B cell (primary cell): ENCODE measurements at regions not wholly inside any gene's neighbourhood (a gene's known extent, or its start where the extent isn't known, plus 50 kb on each side); places are given as distances from the start of the nearest gene placed in this dataset.

ENCODE experiments used
- ATAC-seq: fragments of 200-7000 bp; cut with Tn5 transposase; one replicate; pipeline ENCODE4 v1.10.0; 2021; ENCODE audit warnings: low read depth, mild to moderate bottlenecking, moderate number of reproducible peaks, moderate library complexity
- CTCF ChIA-PET: fragments of 350-600 bp; sonication (Branson Sonifier 250); formaldehyde crosslinking; loops from one replicate; lab custom pipeline; 2021; ENCODE audit warnings: antibody characterized with exemption, inconsistent platforms; lab: Charles Lee
- POLR2A ChIA-PET: fragments of 350-600 bp; sonication (Branson Sonifier 250); formaldehyde crosslinking; loops from one replicate; lab custom pipeline; 2021; ENCODE audit warnings: antibody characterized with exemption; lab: Charles Lee
- DNase-seq: peaks from one replicate; pipeline ENCODE4 v3.0.0; 2013
- H2AFZ ChIP-seq: 2 replicates; pipeline ENCODE4 v1.6.1; 2012; ENCODE audit warnings: mild to moderate bottlenecking, low read depth, low read length; ENCODE audit not compliant: insufficient read depth, poor library complexity, severe bottlenecking
- H3K27ac ChIP-seq, 2 donors: 1 replicate in 1 of 2; 2 replicates in 1 of 2; pipeline ENCODE4 v1.5.1; 2012 to 2013; ENCODE audit warnings: low read length in 2 of 2, mild to moderate bottlenecking in 2 of 2, moderate library complexity in 1 of 2
- H3K27me3 ChIP-seq, 4 experiments: fragments of 200-600 bp in 1 of 4; sonication (generic) in 1 of 4; replicated peaks in 1 of 4; 1 replicate in 2 of 4; 2 replicates in 2 of 4; pipeline versions ENCODE4 v1.6.1 to v1.7.0; 2013 to 2016; ENCODE audit warnings: low read length in 3 of 4, mild to moderate bottlenecking in 2 of 4, mixed read lengths in 1 of 4, moderate library complexity in 1 of 4; ENCODE audit not compliant: insufficient read depth in 4 of 4, control insufficient read depth in 3 of 4; ENCODE audit errors: control extremely low read depth in 1 of 4
- H3K36me3 ChIP-seq, 2 experiments: replicated peaks in 1 of 2; 1 replicate in 1 of 2; 2 replicates in 1 of 2; pipeline versions ENCODE4 v1.6.1 to v1.7.1; 2013; ENCODE audit warnings: low read length in 1 of 2; ENCODE audit not compliant: insufficient read depth in 2 of 2, control insufficient read depth in 1 of 2; ENCODE audit errors: control extremely low read depth in 1 of 2, extremely low read depth in 1 of 2
- H3K4me1 ChIP-seq, 2 donors: fragments of 200-600 bp in 1 of 2; sonication (generic) in 1 of 2; 1 replicate in 1 of 2; 2 replicates in 1 of 2; pipeline versions ENCODE4 v1.5.1 to v1.6.1; 2013 to 2017; ENCODE audit warnings: low read length in 2 of 2; ENCODE audit not compliant: control insufficient read depth in 2 of 2, insufficient read depth in 2 of 2
- H3K4me2 ChIP-seq: replicated peaks from 2 replicates; pipeline ENCODE3; 2012; ENCODE audit warnings: mild to moderate bottlenecking, low read depth, low read length; ENCODE audit not compliant: poor library complexity, severe bottlenecking
- H3K4me3 ChIP-seq, 5 experiments: fragments of 200-600 bp in 1 of 5; sonication (generic) in 1 of 5; 1 replicate in 3 of 5; 2 replicates in 2 of 5; pipeline versions ENCODE4 v1.5.1 to v1.7.0; 2011 to 2016; ENCODE audit warnings: low read length in 4 of 5, mild to moderate bottlenecking in 4 of 5, low read depth in 2 of 5, control low read depth in 1 of 5, moderate library complexity in 1 of 5; ENCODE audit not compliant: insufficient read depth in 1 of 5; ENCODE audit errors: control extremely low read depth in 1 of 5, extremely low read depth in 1 of 5
- H3K79me2 ChIP-seq: fragments of 200-600 bp; sonication (generic); one replicate; pipeline ENCODE4 v1.6.0; 2016; ENCODE audit warnings: low read length; ENCODE audit not compliant: control insufficient read depth, insufficient read depth
- H3K9ac ChIP-seq: fragments of 200-600 bp; sonication (generic); 2 replicates; pipeline ENCODE4 v1.6.1; 2017; ENCODE audit warnings: mild to moderate bottlenecking, low read length, moderate library complexity
- H3K9me3 ChIP-seq, 3 donors: one replicate each; pipeline versions ENCODE4 v1.6.1 to v1.7.1; 2013; ENCODE audit warnings: low read length in 2 of 3; ENCODE audit not compliant: control insufficient read depth in 2 of 3, insufficient read depth in 1 of 3; ENCODE audit errors: control extremely low read depth in 1 of 3
- H4K20me1 ChIP-seq: 2 replicates; pipeline ENCODE4 v1.6.0; 2012; ENCODE audit warnings: mild to moderate bottlenecking, low read length; ENCODE audit not compliant: insufficient read depth, control insufficient read depth, poor library complexity, severe bottlenecking
- H3K27ac Mint-ChIP-seq: one replicate; pipeline ENCODE4 v1.8.0; 2021; ENCODE audit warnings: mixed read lengths
- H3K27me3 Mint-ChIP-seq: one replicate; pipeline ENCODE4 v1.8.0; 2021; ENCODE audit warnings: mixed read lengths
- H3K4me1 Mint-ChIP-seq: one replicate; pipeline ENCODE4 v1.8.0; 2021; ENCODE audit warnings: mixed read lengths
- H3K4me3 Mint-ChIP-seq: one replicate; pipeline ENCODE4 v1.8.0; 2021; ENCODE audit warnings: mixed read lengths
- H3K9me3 Mint-ChIP-seq: one replicate; pipeline ENCODE4 v1.8.0; 2022; ENCODE audit warnings: mixed read lengths; ENCODE audit not compliant: insufficient read depth
- EZH2 ChIP-seq: IDR thresholded peaks from 2 replicates; pipeline ENCODE4 v1.6.1; 2012; ENCODE audit warnings: borderline replicate concordance, low read depth, mild to moderate bottlenecking, moderate library complexity, low read length; ENCODE audit not compliant: insufficient read depth, poor library complexity, severe bottlenecking
- WGBS: methylation state at CpG from one replicate; pipeline ENCODE4 v1.1.5; 2013; ENCODE audit warnings: missing lambda C conversion rate; ENCODE audit not compliant: insufficient coverage; 5-methylcytosine and 5-hydroxymethylcytosine counted together
- intact Hi-C: fragments of 100-400 bp; cut with micrococcal nuclease; formaldehyde crosslinking; loops from one replicate; pipeline ENCODE4 v1.10.0; 2022
- TF ChIP-seq, protein P1 (sequence below): fragments of 200-600 bp; IDR thresholded peaks from one replicate; pipeline ENCODE4 v1.8.0; 2022; ENCODE audit warnings: antibody characterized with exemption, mild to moderate bottlenecking

GRCh38 chr7:69435711-69436110 lies 162.6 kb upstream of the AUTS2 start:
- no peak for ATAC-seq
- WGBS = 96% methylated on average over 3 of the region's 5 CpGs
- POLR2A ChIA-PET = no interaction called here

DNA sequence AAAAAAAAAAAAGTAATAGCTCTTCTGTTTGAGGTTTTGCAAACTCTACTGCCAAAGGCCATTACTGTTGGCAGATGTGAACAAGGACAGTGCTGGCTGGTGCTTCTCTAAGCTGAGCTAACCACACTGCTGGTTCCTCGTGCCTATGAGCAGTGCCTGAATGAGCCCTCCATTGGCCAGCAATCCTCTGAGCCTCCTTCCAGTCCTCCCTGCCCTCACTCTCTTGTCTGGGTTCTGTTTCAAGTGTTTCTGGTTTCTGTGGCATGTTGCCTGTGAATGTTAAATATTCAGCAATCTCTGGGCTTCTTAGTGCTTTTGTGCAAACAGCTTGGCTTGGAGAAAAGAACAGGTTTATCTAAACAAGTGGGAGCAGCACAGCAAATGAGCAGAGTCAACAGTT lies 161.3 kb upstream of the AUTS2 start:
- Histone ChIP-seq H3K27ac (no peak overlapping the region), H3K79me2 (no peaks in the 10 kb centered on the region), H3K9me3 (peaks cover 1 to 32% (median 19%) of the 10 kb centered on the region in 3 donors), H3K4me3 (no peak overlapping the region), H4K20me1 (no peaks in the 10 kb centered on the region), H3K36me3 (no peaks in the 10 kb centered on the region), H3K4me1 (peaks cover 7 to 13% of the 10 kb centered on the region in 2 donors), H3K4me2 (no peak overlapping the region), H3K27me3 (peaks cover 0 to 11% (median 0%) of the 10 kb centered on the region in 4 experiments), H2AFZ (no peak overlapping the region), H3K9ac (no peak overlapping the region)
- no peak for ATAC-seq
- peaks cover 11% of the 10 kb centered on the region for H3K27me3 Mint-ChIP-seq
- H3K27ac Mint-ChIP-seq = no peak overlapping the region
- peaks cover 5% of the 10 kb centered on the region for H3K9me3 Mint-ChIP-seq
- H3K4me3 Mint-ChIP-seq = no peak overlapping the region
- 71% methylated on average over 1 of the region's 1 CpG for WGBS
- CTCF ChIA-PET = no interaction called here
- POLR2A ChIA-PET = no interaction called here
- TF ChIP-seq EZH2 = no peak
- TF ChIP-seq, protein P1, sequence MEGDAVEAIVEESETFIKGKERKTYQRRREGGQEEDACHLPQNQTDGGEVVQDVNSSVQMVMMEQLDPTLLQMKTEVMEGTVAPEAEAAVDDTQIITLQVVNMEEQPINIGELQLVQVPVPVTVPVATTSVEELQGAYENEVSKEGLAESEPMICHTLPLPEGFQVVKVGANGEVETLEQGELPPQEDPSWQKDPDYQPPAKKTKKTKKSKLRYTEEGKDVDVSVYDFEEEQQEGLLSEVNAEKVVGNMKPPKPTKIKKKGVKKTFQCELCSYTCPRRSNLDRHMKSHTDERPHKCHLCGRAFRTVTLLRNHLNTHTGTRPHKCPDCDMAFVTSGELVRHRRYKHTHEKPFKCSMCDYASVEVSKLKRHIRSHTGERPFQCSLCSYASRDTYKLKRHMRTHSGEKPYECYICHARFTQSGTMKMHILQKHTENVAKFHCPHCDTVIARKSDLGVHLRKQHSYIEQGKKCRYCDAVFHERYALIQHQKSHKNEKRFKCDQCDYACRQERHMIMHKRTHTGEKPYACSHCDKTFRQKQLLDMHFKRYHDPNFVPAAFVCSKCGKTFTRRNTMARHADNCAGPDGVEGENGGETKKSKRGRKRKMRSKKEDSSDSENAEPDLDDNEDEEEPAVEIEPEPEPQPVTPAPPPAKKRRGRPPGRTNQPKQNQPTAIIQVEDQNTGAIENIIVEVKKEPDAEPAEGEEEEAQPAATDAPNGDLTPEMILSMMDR = no peak
- intact Hi-C loops = no loop called here
- DNase-seq = no peak
- peaks cover 6% of the 10 kb centered on the region for H3K4me1 Mint-ChIP-seq

More at GRCh38 chr7:69435711-69436110, 162.6 kb upstream of the AUTS2 start:
- Mint-ChIP-seq H3K27me3 (peaks cover 14% of the 10 kb centered on the region), H3K27ac (no peak overlapping the region), H3K4me1 (peaks cover 8% of the 10 kb centered on the region), H3K4me3 (no peak overlapping the region), H3K9me3 (peaks cover 2% of the 10 kb centered on the region)
- Histone ChIP-seq H3K36me3 (no peaks in the 10 kb centered on the region), H4K20me1 (no peaks in the 10 kb centered on the region), H3K9ac (no peak overlapping the region), H2AFZ (no peak overlapping the region), H3K4me1 (peaks cover 11 to 15% of the 10 kb centered on the region in 2 donors), H3K4me3 (no peak overlapping the region), H3K9me3 (peaks cover 0 to 21% (median 18%) of the 10 kb centered on the region in 3 donors), H3K4me2 (no peak overlapping the region), H3K27me3 (peaks cover 0 to 20% (median 0%) of the 10 kb centered on the region in 4 experiments), H3K27ac (no peak overlapping the region), H3K79me2 (no peaks in the 10 kb centered on the region)
- DNase-seq = no peak
- CTCF ChIA-PET = no interaction called here
- TF ChIP-seq, protein P1 = no peak
- no peak for TF ChIP-seq EZH2
- intact Hi-C loops = no loop called here
